ENCODE measurements at regions not wholly inside any gene's neighbourhood (a gene's known extent, or its start where the extent isn't known, plus 50 kb on each side); places are given as distances from the start of the nearest gene placed in this dataset.

GRCh38 chr5:87074934-87075541 is 192.6 kb upstream of the RASA1 start:
- DNase-seq (ENCODE audit: low spot score in 2 of 2): no peak
- WGBS, 2 donors: 52 to 54% methylated on average over 2 of the region's 2 CpGs
- Histone ChIP-seq H3K4me3 (no peak overlapping the region), H3K27ac (no peak overlapping the region), H3K36me3 (no peaks in the 10 kb centered on the region), H3K4me1 (no peaks in the 10 kb centered on the region), H3K9me3 (no peaks in the 10 kb centered on the region), H3K27me3 (no peaks in the 10 kb centered on the region)
- no peak for TF ChIP-seq POLR2A (IDR thresholded peaks at IDR 0.05)
- TF ChIP-seq CTCF (IDR thresholded peaks at IDR 0.05): no peak
- TF ChIP-seq EP300 (IDR thresholded peaks at IDR 0.05): no peak

GRCh38 chr5:87076411-87076810 is 191.3 kb upstream of the RASA1 start:
- 87 to 89% methylated on average over 4 of the region's 4 CpGs for WGBS, 2 donors
- H3K27ac ChIP-seq: no peak overlapping the region

GRCh38 chr5:87076931-87077330 is 190.8 kb upstream of the RASA1 start:
- TF ChIP-seq POLR2A (IDR thresholded peaks at IDR 0.05): no peak
- no peak for TF ChIP-seq EP300 (IDR thresholded peaks at IDR 0.05)
- TF ChIP-seq CTCF (IDR thresholded peaks at IDR 0.05): no peak
- H3K9me3 ChIP-seq: no peaks in the 10 kb centered on the region
- H3K27ac ChIP-seq: no peak overlapping the region
- DNase-seq (ENCODE audit: low spot score in 2 of 2): no peak
- peaks cover 0 to 9% (median 3%) of the 10 kb centered on the region in 4 donors for H3K4me1 ChIP-seq
- no peaks in the 10 kb centered on the region for H3K27me3 ChIP-seq
- H3K4me3 ChIP-seq: no peak overlapping the region
- no peaks in the 10 kb centered on the region for H3K36me3 ChIP-seq
- WGBS, 2 donors: 90% methylated on average over 2 of the region's 2 CpGs

More at GRCh38 chr5:87076411-87076810, 191.3 kb upstream of the RASA1 start:
- peaks cover 0 to 5% (median 0%) of the 10 kb centered on the region in 4 donors for H3K4me1 ChIP-seq
- no peaks in the 10 kb centered on the region for H3K9me3 ChIP-seq
- no peaks in the 10 kb centered on the region for H3K36me3 ChIP-seq
- no peak for DNase-seq (ENCODE audit: low spot score in 2 of 2)
- no peak overlapping the region for H3K4me3 ChIP-seq
- no peaks in the 10 kb centered on the region for H3K27me3 ChIP-seq
- TF ChIP-seq EP300 (IDR thresholded peaks at IDR 0.05): no peak
- no peak for TF ChIP-seq POLR2A (IDR thresholded peaks at IDR 0.05)
- TF ChIP-seq CTCF (IDR thresholded peaks at IDR 0.05): no peak

GRCh38 chr5:87079219-87079618 is 188.5 kb upstream of the RASA1 start:
- 85 to 92% methylated on average over 2 of the region's 2 CpGs for WGBS, 2 donors
- no peaks in the 10 kb centered on the region for H3K36me3 ChIP-seq
- H3K4me1 ChIP-seq: peaks cover 0 to 9% (median 6%) of the 10 kb centered on the region in 4 donors
- H3K4me3 ChIP-seq: no peak overlapping the region
- no peak for TF ChIP-seq POLR2A (IDR thresholded peaks at IDR 0.05)
- TF ChIP-seq EP300 (IDR thresholded peaks at IDR 0.05): no peak
- TF ChIP-seq CTCF (IDR thresholded peaks at IDR 0.05): no peak
- H3K9me3 ChIP-seq: peaks cover 0 to 5% (median 0%) of the 10 kb centered on the region in 4 donors
- H3K27ac ChIP-seq: no peak overlapping the region
- no peak for DNase-seq (ENCODE audit: low spot score in 2 of 2)
- no peaks in the 10 kb centered on the region for H3K27me3 ChIP-seq

GRCh38 chr5:87081016-87081415 is 186.7 kb upstream of the RASA1 start:
- Histone ChIP-seq H3K9me3 (peaks cover 0 to 5% (median 0%) of the 10 kb centered on the region in 4 donors), H3K27ac (no peak overlapping the region), H3K36me3 (no peaks in the 10 kb centered on the region), H3K27me3 (no peaks in the 10 kb centered on the region), H3K4me3 (no peak overlapping the region), H3K4me1 (peaks cover 0 to 9% (median 6%) of the 10 kb centered on the region in 4 donors)
- no peak for TF ChIP-seq POLR2A (IDR thresholded peaks at IDR 0.05)
- TF ChIP-seq CTCF (IDR thresholded peaks at IDR 0.05): no peak
- TF ChIP-seq EP300 (IDR thresholded peaks at IDR 0.05): no peak
- 31 to 32% methylated on average over 3 of the region's 3 CpGs for WGBS, 2 donors
- no peak for DNase-seq (ENCODE audit: low spot score in 2 of 2)
